ENCODE measurements at regions not wholly inside any gene's neighbourhood (a gene's known extent, or its start where the extent isn't known, plus 50 kb on each side); places are given as distances from the start of the nearest gene placed in this dataset.
"Not testable (repeated sequence)": the region's sequence is repeated elsewhere in the genome, so short reads cannot be mapped to it uniquely, and the experiment has no call there.

GRCh38 chr5:28926422-28926821, 1888.0 kb upstream of the CDH9 start:
- DNase-seq (ENCODE audit: extremely low read depth, low read depth, low spot score), result no peak

- no peak for DNase-seq (ENCODE audit: extremely low read depth, low read depth, low spot score)
Observed at GRCh38 chr5:28917631-28918030, 1879.2 kb upstream of the CDH9 start.

GRCh38 chr5:28914297-28914696, 1875.9 kb upstream of the CDH9 start:
- DNase-seq (ENCODE audit: extremely low read depth, low read depth, low spot score), result no peak

GRCh38 chr5:28903643-28904042, 1865.3 kb upstream of the CDH9 start:
- no peak for DNase-seq (ENCODE audit: extremely low read depth, low read depth, low spot score)

GRCh38 chr5:28896949-28897348, 1858.6 kb upstream of the CDH9 start:
- no peak for DNase-seq (ENCODE audit: extremely low read depth, low read depth, low spot score)

GRCh38 chr5:28880936-28881335, 1842.5 kb upstream of the CDH9 start:
- DNase-seq (ENCODE audit: extremely low read depth, low read depth, low spot score), result no peak

- no peak for DNase-seq (ENCODE audit: extremely low read depth, low read depth, low spot score)
Observed at GRCh38 chr5:28877050-28877449, 1838.7 kb upstream of the CDH9 start.

- DNase-seq (ENCODE audit: extremely low read depth, low read depth, low spot score), result no peak
Observed at GRCh38 chr5:28864006-28864405, 1825.6 kb upstream of the CDH9 start.

GRCh38 chr5:28862860-28863196, 1824.4 kb upstream of the CDH9 start:
- no peak for DNase-seq (ENCODE audit: extremely low read depth, low read depth, low spot score)

- DNase-seq (ENCODE audit: extremely low read depth, low read depth, low spot score), result no peak
Observed at GRCh38 chr5:28862137-28862859, 1823.9 kb upstream of the CDH9 start.

- DNase-seq (ENCODE audit: extremely low read depth, low read depth, low spot score), result no peak
Observed at GRCh38 chr5:28855626-28856025, 1817.2 kb upstream of the CDH9 start.

GRCh38 chr5:28850320-28850921, 1812.0 kb upstream of the CDH9 start:
- DNase-seq (ENCODE audit: extremely low read depth, low read depth, low spot score), result no peak

GRCh38 chr5:28831042-28831441, 1792.7 kb upstream of the CDH9 start:
- DNase-seq (ENCODE audit: extremely low read depth, low read depth, low spot score), result no peak

GRCh38 chr5:28823231-28823630, 1784.8 kb upstream of the CDH9 start:
- no peak for DNase-seq (ENCODE audit: extremely low read depth, low read depth, low spot score)

GRCh38 chr5:28822071-28822470, 1783.7 kb upstream of the CDH9 start:
- DNase-seq (ENCODE audit: extremely low read depth, low read depth, low spot score), result no peak

GRCh38 chr5:28810751-28811136, 1772.4 kb upstream of the CDH9 start:
- no peak for DNase-seq (ENCODE audit: extremely low read depth, low read depth, low spot score)

GRCh38 chr5:28809811-28810750, 1771.7 kb upstream of the CDH9 start:
- DNase-seq (ENCODE audit: extremely low read depth, low read depth, low spot score), result no peak

GRCh38 chr5:28808967-28809810, 1770.8 kb upstream of the CDH9 start:
- no peak for DNase-seq (ENCODE audit: extremely low read depth, low read depth, low spot score)

- DNase-seq (ENCODE audit: extremely low read depth, low read depth, low spot score), result no peak
Observed at GRCh38 chr5:28807195-28807729, 1768.9 kb upstream of the CDH9 start.

GRCh38 chr5:28799035-28799434, 1760.6 kb upstream of the CDH9 start:
- DNase-seq (ENCODE audit: extremely low read depth, low read depth, low spot score), result not testable (repeated sequence)

GRCh38 chr5:28788954-28789353, 1750.6 kb upstream of the CDH9 start:
- DNase-seq (ENCODE audit: extremely low read depth, low read depth, low spot score), result no peak

Measured in glomerular endothelial cell (primary cell).